Heart left ventricle (tissue), 13 donors: ENCODE measurements at regions not wholly inside any gene's neighbourhood (a gene's known extent, or its start where the extent isn't known, plus 50 kb on each side); places are given as distances from the start of the nearest gene placed in this dataset.

Experiments used
- POLR2A ChIP-seq, 2 donors: fragments of 450-650 bp; IDR thresholded peaks; one replicate each; pipeline ENCODE4 v1.6.1; 2017; ENCODE audit warnings: antibody characterized with exemption in 2 of 2, mild to moderate bottlenecking in 2 of 2, moderate library complexity in 2 of 2
- TF ChIP-seq, protein P1 (sequence below), 12 donors: fragments of 200-600 bp; sonication (generic) in 4 of 12; IDR thresholded peaks; one replicate each; pipeline versions ENCODE4 v1.5.0 to v1.8.0; 2018 to 2022; ENCODE audit warnings: antibody characterized with exemption in 12 of 12, mild to moderate bottlenecking in 5 of 12
- donor health status: ischemic (EF 13 %, LVEDD 7.1; RV severe dilation, severe dysfunction).
- donor health status: DM: no; HTN: yes; CAD: no.
- donor health status: DM: no; HTN: no; CAD: no.
- donor health status: ischemic (EF 25% LVEDD 6.9; RV normal size, moderate dysfunction).
- donor health status: ischemic (EF 25% LVEDD 5.7; RV mildly dilated, moderate dysfunction).
- donor health status: ischemic (EF 35%, LVEDD 5.7; RV mildly dilated, moderate dysfunction).
- donor health status: nonischemic (EF 11% LVEDD 7.7; RV severe dilation, severe dysfunction).
- donor health status: DM: yes; HTN: yes; CAD: no.
- donor health status: PGD.
- donor health status: ischemic (EF 29% LVEDD 5.4; RV normal size, mild dysfunction).
- donor health status: nonischemic (EF 23%, LVEDD 6.1; RV moderate dilation, normal function).

DNA sequence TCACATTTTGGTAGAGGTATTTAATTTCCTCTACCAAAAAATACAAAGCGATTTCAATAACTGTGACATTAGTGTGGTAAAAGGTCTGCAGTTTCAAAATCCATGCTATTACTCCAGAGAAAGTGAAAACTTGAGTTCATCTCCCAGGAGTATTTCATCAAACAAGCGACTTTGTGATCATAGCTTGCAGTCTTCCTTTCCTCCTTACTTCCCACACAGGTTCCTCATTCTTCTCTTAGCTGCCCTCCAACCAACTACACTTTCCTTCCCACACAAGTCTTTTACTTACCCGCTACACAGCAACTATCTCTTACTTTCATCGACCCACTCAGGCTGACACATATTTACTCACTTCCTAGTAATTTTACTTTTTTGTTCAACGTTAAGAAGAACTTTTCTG is 413.4 kb upstream of the USP15 start:
- TF ChIP-seq, protein P1, sequence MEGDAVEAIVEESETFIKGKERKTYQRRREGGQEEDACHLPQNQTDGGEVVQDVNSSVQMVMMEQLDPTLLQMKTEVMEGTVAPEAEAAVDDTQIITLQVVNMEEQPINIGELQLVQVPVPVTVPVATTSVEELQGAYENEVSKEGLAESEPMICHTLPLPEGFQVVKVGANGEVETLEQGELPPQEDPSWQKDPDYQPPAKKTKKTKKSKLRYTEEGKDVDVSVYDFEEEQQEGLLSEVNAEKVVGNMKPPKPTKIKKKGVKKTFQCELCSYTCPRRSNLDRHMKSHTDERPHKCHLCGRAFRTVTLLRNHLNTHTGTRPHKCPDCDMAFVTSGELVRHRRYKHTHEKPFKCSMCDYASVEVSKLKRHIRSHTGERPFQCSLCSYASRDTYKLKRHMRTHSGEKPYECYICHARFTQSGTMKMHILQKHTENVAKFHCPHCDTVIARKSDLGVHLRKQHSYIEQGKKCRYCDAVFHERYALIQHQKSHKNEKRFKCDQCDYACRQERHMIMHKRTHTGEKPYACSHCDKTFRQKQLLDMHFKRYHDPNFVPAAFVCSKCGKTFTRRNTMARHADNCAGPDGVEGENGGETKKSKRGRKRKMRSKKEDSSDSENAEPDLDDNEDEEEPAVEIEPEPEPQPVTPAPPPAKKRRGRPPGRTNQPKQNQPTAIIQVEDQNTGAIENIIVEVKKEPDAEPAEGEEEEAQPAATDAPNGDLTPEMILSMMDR (IDR thresholded peaks at IDR 0.05) = no peak
- TF ChIP-seq POLR2A (IDR thresholded peaks at IDR 0.05) = no peak
